Lung (tissue), 11 donors: ENCODE measurements at regions not wholly inside any gene's neighbourhood (a gene's known extent, or its start where the extent isn't known, plus 50 kb on each side); places are given as distances from the start of the nearest gene placed in this dataset.

Source experiments
- ATAC-seq: fragments of 200-7000 bp; cut with Tn5 transposase; one replicate; pipeline ENCODE4 v1.9.1; 2020; ENCODE audit warnings: moderate number of reproducible peaks; ENCODE audit not compliant: insufficient read depth, low FRiP score
- DNase-seq, 3 donors: peaks; one replicate each; pipeline ENCODE4 v3.0.0-alpha.2; 2013 to 2017
- H3K27ac ChIP-seq, 2 donors: one replicate each; pipeline ENCODE4 v1.5.1; 2013; ENCODE audit warnings: mild to moderate bottlenecking in 2 of 2, moderate library complexity in 2 of 2, control low read depth in 1 of 2, inconsistent platforms in 1 of 2, low read depth in 1 of 2, low read length in 1 of 2
- H3K27me3 ChIP-seq, 3 donors: one replicate each; pipeline ENCODE4 v1.5.1; 2013; ENCODE audit warnings: low read length in 2 of 3; ENCODE audit not compliant: control insufficient read depth in 3 of 3, insufficient read depth in 3 of 3
- H3K36me3 ChIP-seq, 4 donors: one replicate each; pipeline ENCODE4 v1.5.1; 2013; ENCODE audit warnings: low read length in 4 of 4, mild to moderate bottlenecking in 1 of 4, moderate library complexity in 1 of 4; ENCODE audit not compliant: control insufficient read depth in 4 of 4, insufficient read depth in 4 of 4
- H3K4me1 ChIP-seq, 5 donors: one replicate each; pipeline ENCODE4 v1.5.1; 2013; ENCODE audit warnings: low read length in 5 of 5, mild to moderate bottlenecking in 2 of 5, moderate library complexity in 1 of 5; ENCODE audit not compliant: control insufficient read depth in 5 of 5, insufficient read depth in 5 of 5
- H3K4me3 ChIP-seq: one replicate; pipeline ENCODE4 v1.5.1; 2013; ENCODE audit warnings: mild to moderate bottlenecking, control low read depth, moderate library complexity
- H3K9ac ChIP-seq, 2 donors: one replicate each; pipeline ENCODE4 v1.5.1; 2013; ENCODE audit warnings: low read length in 2 of 2, control low read depth in 1 of 2; ENCODE audit not compliant: insufficient read depth in 1 of 2
- H3K9me3 ChIP-seq, 4 donors: one replicate each; pipeline ENCODE4 v1.5.1; 2013; ENCODE audit warnings: low read length in 3 of 4, mild to moderate bottlenecking in 1 of 4, moderate library complexity in 1 of 4; ENCODE audit not compliant: control insufficient read depth in 4 of 4, insufficient read depth in 3 of 4
- WGBS, 2 donors: extraction: QIAGEN DNeasy Blood & Tissue Kit; methylation state at CpG; one replicate each; pipeline ENCODE4 v1.1.7; 2013; 5-methylcytosine and 5-hydroxymethylcytosine counted together
- TF ChIP-seq, protein P1 (sequence below): IDR thresholded peaks from 2 replicates; pipeline ENCODE4 v1.5.1; 2012; ENCODE audit warnings: mild to moderate bottlenecking; ENCODE audit errors: control extremely low read depth, extremely low read depth
- donor health status: control.
- donor health status: control.
- donor health status: Bipolar disorder and iron deficiency.
- donor health status: healthy.
- donor health status: DM: yes; HTN: yes; CAD: no.

DNA sequence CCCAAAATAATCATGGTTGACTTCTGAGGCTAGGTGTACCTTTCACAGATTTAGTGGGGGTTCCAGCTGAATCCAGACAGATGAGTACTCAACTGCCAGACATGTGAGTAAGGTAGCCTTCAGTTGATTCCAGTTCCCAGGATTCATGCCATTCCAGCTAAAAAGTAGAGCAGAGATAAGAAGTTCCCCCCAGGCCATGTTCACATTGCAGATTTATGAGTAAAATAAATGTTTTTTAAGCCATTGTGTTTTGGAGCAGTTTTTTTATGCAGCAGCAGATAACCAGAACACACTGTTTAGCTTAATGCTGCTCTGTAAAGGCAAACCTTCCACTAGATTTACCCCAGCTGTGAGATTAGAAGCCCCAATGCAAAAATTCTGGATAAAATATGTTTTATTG is 245.0 kb downstream of the RFPL4B start:
- H3K27ac ChIP-seq: no peak overlapping the region
- no peaks in the 10 kb centered on the region for H3K36me3 ChIP-seq
- H3K4me3 ChIP-seq: no peak overlapping the region
- H3K4me1 ChIP-seq: peaks cover 0 to 4% (median 0%) of the 10 kb centered on the region in 5 donors
- DNase-seq: no peak
- TF ChIP-seq, protein P1, sequence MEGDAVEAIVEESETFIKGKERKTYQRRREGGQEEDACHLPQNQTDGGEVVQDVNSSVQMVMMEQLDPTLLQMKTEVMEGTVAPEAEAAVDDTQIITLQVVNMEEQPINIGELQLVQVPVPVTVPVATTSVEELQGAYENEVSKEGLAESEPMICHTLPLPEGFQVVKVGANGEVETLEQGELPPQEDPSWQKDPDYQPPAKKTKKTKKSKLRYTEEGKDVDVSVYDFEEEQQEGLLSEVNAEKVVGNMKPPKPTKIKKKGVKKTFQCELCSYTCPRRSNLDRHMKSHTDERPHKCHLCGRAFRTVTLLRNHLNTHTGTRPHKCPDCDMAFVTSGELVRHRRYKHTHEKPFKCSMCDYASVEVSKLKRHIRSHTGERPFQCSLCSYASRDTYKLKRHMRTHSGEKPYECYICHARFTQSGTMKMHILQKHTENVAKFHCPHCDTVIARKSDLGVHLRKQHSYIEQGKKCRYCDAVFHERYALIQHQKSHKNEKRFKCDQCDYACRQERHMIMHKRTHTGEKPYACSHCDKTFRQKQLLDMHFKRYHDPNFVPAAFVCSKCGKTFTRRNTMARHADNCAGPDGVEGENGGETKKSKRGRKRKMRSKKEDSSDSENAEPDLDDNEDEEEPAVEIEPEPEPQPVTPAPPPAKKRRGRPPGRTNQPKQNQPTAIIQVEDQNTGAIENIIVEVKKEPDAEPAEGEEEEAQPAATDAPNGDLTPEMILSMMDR: no peak
- H3K9ac ChIP-seq: no peak overlapping the region
- ATAC-seq: no peak
- H3K9me3 ChIP-seq: peaks cover 0 to 3% (median 0%) of the 10 kb centered on the region in 4 donors
- H3K27me3 ChIP-seq: no peaks in the 10 kb centered on the region

DNA sequence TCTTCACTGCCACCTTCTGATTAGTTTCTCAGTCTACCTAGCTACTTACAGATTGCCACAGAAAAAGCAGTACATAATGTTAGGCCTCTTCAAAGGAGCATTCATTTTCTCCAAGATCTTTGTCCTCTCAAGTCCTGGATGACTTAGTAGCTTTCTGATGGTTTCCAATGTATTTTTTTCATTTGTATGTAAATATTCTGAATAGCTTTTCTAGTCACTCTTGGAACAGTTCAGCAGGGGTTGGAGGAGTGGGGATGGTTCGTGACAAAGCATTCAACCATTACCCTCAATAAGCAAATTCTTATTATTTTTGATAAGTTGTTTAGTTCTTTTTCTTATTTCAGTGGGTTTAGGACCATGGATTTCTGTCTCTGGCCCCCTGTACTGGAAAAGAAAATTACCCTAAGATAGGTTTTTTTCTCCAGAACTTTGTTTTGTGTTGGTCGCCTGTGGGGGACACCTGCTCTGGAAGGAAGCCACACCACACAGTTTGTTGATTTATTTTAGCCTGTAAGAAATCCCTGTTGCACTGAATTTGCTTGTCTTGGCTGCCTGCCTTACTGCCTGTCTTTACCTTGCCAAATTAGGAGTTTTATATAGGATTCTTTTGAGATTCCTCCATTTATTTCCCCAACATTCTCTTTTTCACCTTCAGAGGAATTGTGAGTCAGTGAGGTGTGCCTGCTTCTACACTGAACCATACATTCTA is 247.9 kb downstream of the RFPL4B start:
- no peak for DNase-seq
- Histone ChIP-seq H3K36me3 (no peaks in the 10 kb centered on the region), H3K4me3 (no peak overlapping the region), H3K27me3 (no peaks in the 10 kb centered on the region), H3K9ac (no peak overlapping the region), H3K4me1 (peaks cover 0 to 8% (median 0%) of the 10 kb centered on the region in 5 donors), H3K9me3 (peaks cover 0 to 2% (median 0%) of the 10 kb centered on the region in 4 donors), H3K27ac (no peak overlapping the region)
- TF ChIP-seq, protein P1: no peak
- ATAC-seq: no peak
- 64 to 81% methylated on average over 2 of the region's 2 CpGs for WGBS, 2 donors

DNA sequence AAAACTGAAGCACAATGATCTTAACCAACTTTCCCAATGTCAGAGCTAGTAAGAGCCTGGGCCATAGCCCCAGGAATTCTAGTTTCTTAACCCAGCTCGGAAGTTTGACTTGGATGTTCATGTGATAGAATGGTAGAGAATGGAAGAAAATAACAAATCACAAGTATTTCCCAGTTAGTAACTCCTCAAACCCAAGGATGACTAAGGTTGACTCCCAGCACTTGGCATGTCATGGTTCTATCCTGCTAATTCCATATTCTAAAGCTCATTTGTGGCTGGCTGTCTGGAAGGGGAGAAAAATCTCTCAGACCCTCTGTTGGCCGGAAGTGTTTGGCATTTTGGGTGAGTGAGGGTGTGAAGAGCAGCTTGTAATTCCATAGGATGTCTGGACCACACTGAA is 248.7 kb downstream of the RFPL4B start:
- 84 to 89% methylated on average over 2 of the region's 2 CpGs for WGBS, 2 donors

More for the DNA sequence above, 248.7 kb downstream of the RFPL4B start:
- DNase-seq (no peak), ATAC-seq (no peak)
- no peaks in the 10 kb centered on the region for H3K36me3 ChIP-seq
- H3K27me3 ChIP-seq: no peaks in the 10 kb centered on the region
- no peak overlapping the region for H3K4me3 ChIP-seq
- no peak overlapping the region for H3K27ac ChIP-seq
- TF ChIP-seq, protein P1: no peak
- H3K9me3 ChIP-seq: peaks cover 0 to 2% (median 0%) of the 10 kb centered on the region in 4 donors
- H3K9ac ChIP-seq: no peak overlapping the region
- peaks cover 0 to 8% (median 0%) of the 10 kb centered on the region in 5 donors for H3K4me1 ChIP-seq
